ENCODE measurements at regions not wholly inside any gene's neighbourhood (a gene's known extent, or its start where the extent isn't known, plus 50 kb on each side); places are given as distances from the start of the nearest gene placed in this dataset.

DNA sequence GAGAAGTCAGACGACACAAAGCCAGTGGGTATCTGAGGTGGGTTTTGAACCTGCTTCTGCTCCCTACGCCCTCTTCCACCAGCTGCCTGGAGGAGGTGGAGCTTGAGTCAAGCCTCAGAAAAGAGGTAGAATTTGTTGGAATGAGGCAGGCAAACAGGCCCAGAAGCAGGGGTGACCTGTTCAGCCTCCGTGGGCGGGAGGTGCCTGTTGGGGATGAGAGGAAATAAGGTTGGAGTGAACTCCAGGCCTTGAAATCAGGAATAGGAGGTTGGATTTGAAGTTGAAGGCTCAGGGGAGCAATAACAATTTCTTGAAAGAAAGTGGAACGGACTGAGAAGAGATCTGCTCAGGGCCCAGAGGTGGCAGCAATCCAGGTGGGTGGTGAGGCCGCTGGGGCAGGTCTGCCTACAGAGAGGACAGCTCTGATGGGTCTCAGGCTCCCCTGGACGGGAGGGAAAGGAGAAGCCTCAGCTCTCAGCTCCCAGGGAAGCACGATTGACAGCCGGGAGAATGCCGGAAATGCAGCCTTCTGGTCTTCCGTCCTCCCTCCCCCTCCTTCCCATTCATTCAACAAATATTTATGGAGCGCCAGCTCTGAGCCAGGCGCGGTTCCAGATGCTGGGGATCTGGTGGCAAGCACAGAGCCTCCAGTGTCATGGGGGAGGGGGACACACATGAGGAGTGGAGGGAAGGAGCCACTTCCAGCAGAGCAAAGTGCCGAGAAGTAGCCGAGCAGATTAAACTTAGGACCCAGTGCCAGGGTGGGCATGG is 61.9 kb upstream of the CIBAR2 start:
- H3K4me2 ChIP-seq, result no peak overlapping the region
- H3K27me3 ChIP-seq (ENCODE audit: insufficient read depth, low read depth), result peaks cover 80% of the 10 kb centered on the region
- H3K36me3 ChIP-seq (ENCODE audit: insufficient read depth), result no peaks in the 10 kb centered on the region
- no peak overlapping the region for H3K4me3 ChIP-seq (IDR thresholded peaks at IDR 0.05; ENCODE audit: insufficient read depth, low read depth, low read length)
- no peak overlapping the region for H2AFZ ChIP-seq (ENCODE audit: low read depth)
- H3K9ac ChIP-seq, result no peak overlapping the region
- H3K27ac ChIP-seq, result no peak overlapping the region
- no peaks in the 10 kb centered on the region for H3K79me2 ChIP-seq (ENCODE audit: insufficient read depth, low read depth)
- H3K4me1 ChIP-seq (ENCODE audit: low read depth, poor library complexity, severe bottlenecking), result no peaks in the 10 kb centered on the region
- TF ChIP-seq, protein P1, sequence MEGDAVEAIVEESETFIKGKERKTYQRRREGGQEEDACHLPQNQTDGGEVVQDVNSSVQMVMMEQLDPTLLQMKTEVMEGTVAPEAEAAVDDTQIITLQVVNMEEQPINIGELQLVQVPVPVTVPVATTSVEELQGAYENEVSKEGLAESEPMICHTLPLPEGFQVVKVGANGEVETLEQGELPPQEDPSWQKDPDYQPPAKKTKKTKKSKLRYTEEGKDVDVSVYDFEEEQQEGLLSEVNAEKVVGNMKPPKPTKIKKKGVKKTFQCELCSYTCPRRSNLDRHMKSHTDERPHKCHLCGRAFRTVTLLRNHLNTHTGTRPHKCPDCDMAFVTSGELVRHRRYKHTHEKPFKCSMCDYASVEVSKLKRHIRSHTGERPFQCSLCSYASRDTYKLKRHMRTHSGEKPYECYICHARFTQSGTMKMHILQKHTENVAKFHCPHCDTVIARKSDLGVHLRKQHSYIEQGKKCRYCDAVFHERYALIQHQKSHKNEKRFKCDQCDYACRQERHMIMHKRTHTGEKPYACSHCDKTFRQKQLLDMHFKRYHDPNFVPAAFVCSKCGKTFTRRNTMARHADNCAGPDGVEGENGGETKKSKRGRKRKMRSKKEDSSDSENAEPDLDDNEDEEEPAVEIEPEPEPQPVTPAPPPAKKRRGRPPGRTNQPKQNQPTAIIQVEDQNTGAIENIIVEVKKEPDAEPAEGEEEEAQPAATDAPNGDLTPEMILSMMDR (conservative IDR thresholded peaks at IDR 0.05; ENCODE audit: low read depth, low read length), result no peak
- no peaks in the 10 kb centered on the region for H4K20me1 ChIP-seq (ENCODE audit: insufficient read depth)

DNA sequence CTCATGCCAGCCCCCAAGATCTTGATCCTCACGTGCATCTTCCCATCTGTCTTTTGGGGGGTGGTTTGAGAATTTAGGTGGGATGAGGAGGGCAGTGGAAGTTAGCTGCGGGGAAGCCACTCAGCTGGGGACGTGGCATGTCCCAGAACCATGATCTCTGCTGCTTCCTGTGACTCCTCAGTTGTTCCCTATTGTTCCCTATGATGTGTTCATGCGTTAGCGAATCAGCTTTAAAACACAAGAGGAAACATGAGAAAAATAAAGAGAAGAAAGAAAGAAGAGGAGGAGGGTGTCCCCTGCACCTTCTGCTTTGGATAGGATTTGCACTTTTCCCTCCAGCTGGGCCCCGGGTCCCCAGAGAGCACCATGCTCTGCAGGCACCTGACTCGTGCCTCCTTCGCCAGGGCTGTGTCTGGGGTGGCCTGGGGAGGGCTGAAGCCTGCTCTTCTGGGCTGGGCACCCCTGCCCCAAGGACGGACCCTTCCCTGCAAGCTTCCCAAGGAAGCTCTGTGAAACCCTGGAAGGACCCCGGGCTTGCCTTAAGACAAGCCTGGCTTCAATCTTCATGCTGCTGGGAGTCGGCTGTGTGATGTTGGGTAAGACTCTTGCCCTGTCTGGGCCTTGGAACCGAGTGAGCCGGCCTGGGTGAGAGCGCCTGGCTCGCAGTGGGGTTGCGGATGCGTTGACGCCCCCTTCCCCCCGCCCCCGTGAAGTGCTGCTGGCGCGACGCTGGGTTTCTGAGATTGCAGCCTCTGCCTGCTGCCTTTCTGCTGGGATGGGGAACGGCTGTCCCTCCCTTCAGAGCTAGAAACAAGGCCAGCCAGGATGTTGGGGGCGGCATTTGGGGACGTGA is 62.8 kb upstream of the CIBAR2 start:
- Histone ChIP-seq H3K4me1 (ENCODE audit: low read depth, poor library complexity, severe bottlenecking) (no peaks in the 10 kb centered on the region), H4K20me1 (ENCODE audit: insufficient read depth) (no peaks in the 10 kb centered on the region), H3K4me3 (IDR thresholded peaks at IDR 0.05; ENCODE audit: insufficient read depth, low read depth, low read length) (no peak overlapping the region), H3K79me2 (ENCODE audit: insufficient read depth, low read depth) (no peaks in the 10 kb centered on the region), H2AFZ (ENCODE audit: low read depth) (no peak overlapping the region), H3K4me2 (no peak overlapping the region), H3K27me3 (ENCODE audit: insufficient read depth, low read depth) (peaks cover 90% of the 10 kb centered on the region), H3K9ac (no peak overlapping the region), H3K27ac (no peak overlapping the region), H3K36me3 (ENCODE audit: insufficient read depth) (no peaks in the 10 kb centered on the region)
- TF ChIP-seq, protein P1 (conservative IDR thresholded peaks at IDR 0.05; ENCODE audit: low read depth, low read length), result no peak

DNA sequence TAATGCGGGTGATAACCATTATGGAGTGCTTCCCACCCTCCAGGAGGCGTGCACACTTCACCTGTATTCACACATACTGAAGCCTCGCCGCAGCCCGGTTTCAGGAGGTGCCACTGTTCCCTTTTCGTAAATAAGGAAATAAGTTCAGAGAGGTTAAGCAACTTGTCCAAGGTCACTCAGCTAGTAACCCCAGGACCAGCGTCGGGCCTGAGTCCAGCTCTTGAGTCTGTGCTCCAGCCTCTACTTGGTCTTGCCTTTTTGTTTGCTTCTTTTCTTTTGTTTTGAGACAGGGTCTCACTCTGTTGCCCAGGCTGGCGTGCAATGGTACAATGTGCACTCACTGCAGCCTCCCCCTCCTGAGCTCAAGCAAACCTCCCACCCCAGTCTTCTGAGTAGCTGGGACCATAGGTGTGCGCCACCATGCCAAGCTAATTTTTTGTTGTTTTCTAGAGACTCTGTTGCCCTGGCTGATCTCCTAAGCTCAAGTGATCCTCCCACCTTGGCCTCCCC is 63.5 kb upstream of the CIBAR2 start:
- Histone ChIP-seq H3K27ac (no peak overlapping the region), H3K4me2 (no peak overlapping the region), H3K36me3 (ENCODE audit: insufficient read depth) (no peaks in the 10 kb centered on the region), H3K27me3 (ENCODE audit: insufficient read depth, low read depth) (peaks cover 91% of the 10 kb centered on the region), H2AFZ (ENCODE audit: low read depth) (no peak overlapping the region), H3K4me3 (IDR thresholded peaks at IDR 0.05; ENCODE audit: insufficient read depth, low read depth, low read length) (no peak overlapping the region), H3K79me2 (ENCODE audit: insufficient read depth, low read depth) (no peaks in the 10 kb centered on the region), H4K20me1 (ENCODE audit: insufficient read depth) (no peaks in the 10 kb centered on the region), H3K9ac (no peak overlapping the region), H3K4me1 (ENCODE audit: low read depth, poor library complexity, severe bottlenecking) (no peaks in the 10 kb centered on the region)
- TF ChIP-seq, protein P1 (conservative IDR thresholded peaks at IDR 0.05; ENCODE audit: low read depth, low read length), result no peak

DNA sequence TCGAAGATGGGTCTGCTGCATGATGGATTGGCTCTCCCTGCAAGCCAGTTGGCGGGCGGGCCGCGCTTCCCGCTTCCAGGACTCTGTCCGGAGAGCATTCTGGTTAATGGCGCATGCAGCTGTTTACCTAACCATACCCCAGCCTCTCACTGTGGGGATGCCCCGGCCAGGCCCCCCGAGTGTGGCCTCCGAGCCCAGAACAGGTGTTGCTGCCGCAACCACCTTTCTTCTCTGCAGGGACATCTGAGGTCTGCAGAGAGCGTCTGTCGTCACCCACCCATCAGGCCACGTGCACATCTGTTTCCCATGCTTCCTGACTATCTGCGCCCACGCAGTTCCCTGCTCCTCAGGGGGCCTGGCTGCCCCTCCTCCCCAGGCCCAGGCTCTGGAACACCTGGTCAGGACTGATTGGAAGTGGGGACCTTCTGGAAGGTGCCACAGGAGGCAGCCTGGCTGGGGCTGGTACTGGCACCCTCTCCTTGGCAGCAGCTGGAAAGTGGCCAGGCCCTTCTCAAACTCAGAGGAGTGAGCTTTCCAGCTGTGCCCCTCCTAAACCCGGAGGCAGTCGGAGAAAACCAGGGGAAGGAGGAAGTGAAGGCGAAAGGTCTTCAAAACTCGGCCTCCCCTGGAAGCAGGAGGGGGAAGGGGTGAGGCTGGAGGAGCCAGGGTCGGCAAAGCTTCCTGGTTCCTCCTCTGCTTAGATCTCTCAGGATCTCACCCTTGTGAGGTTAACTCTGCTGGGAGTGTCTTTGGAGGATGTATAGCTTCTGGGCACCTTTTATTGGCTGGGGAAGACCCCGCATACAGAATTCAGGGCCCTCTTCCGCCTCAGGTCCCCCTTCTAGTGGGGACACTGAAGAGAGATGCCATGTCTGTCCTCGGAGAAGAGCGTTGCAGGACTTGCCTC is 64.5 kb upstream of the CIBAR2 start:
- peaks cover 95% of the 10 kb centered on the region for H3K27me3 ChIP-seq (ENCODE audit: insufficient read depth, low read depth)
- H3K36me3 ChIP-seq (ENCODE audit: insufficient read depth), result no peaks in the 10 kb centered on the region
- no peak overlapping the region for H2AFZ ChIP-seq (ENCODE audit: low read depth)
- H3K9ac ChIP-seq, result no peak overlapping the region
- H3K4me1 ChIP-seq (ENCODE audit: low read depth, poor library complexity, severe bottlenecking), result no peaks in the 10 kb centered on the region
- H3K4me2 ChIP-seq, result no peak overlapping the region
- no peaks in the 10 kb centered on the region for H4K20me1 ChIP-seq (ENCODE audit: insufficient read depth)
- H3K27ac ChIP-seq, result no peak overlapping the region
- TF ChIP-seq, protein P1 (conservative IDR thresholded peaks at IDR 0.05; ENCODE audit: low read depth, low read length), result no peak
- no peaks in the 10 kb centered on the region for H3K79me2 ChIP-seq (ENCODE audit: insufficient read depth, low read depth)
- no peak overlapping the region for H3K4me3 ChIP-seq (IDR thresholded peaks at IDR 0.05; ENCODE audit: insufficient read depth, low read depth, low read length)

Data from KMS-11 (cell line).